Heart left ventricle (tissue), 13 donors: ENCODE measurements at regions not wholly inside any gene's neighbourhood (a gene's known extent, or its start where the extent isn't known, plus 50 kb on each side); places are given as distances from the start of the nearest gene placed in this dataset.

Experiments used
- POLR2A ChIP-seq, 2 donors: fragments of 450-650 bp; IDR thresholded peaks; one replicate each; pipeline ENCODE4 v1.6.1; 2017; ENCODE audit warnings: antibody characterized with exemption in 2 of 2, mild to moderate bottlenecking in 2 of 2, moderate library complexity in 2 of 2
- TF ChIP-seq, protein P1 (sequence below), 12 donors: fragments of 200-600 bp; sonication (generic) in 4 of 12; IDR thresholded peaks; one replicate each; pipeline versions ENCODE4 v1.5.0 to v1.8.0; 2018 to 2022; ENCODE audit warnings: antibody characterized with exemption in 12 of 12, mild to moderate bottlenecking in 5 of 12
- donor health status: ischemic (EF 13 %, LVEDD 7.1; RV severe dilation, severe dysfunction).
- donor health status: DM: no; HTN: yes; CAD: no.
- donor health status: DM: no; HTN: no; CAD: no.
- donor health status: ischemic (EF 25% LVEDD 6.9; RV normal size, moderate dysfunction).
- donor health status: ischemic (EF 25% LVEDD 5.7; RV mildly dilated, moderate dysfunction).
- donor health status: ischemic (EF 35%, LVEDD 5.7; RV mildly dilated, moderate dysfunction).
- donor health status: nonischemic (EF 11% LVEDD 7.7; RV severe dilation, severe dysfunction).
- donor health status: DM: yes; HTN: yes; CAD: no.
- donor health status: PGD.
- donor health status: ischemic (EF 29% LVEDD 5.4; RV normal size, mild dysfunction).
- donor health status: nonischemic (EF 23%, LVEDD 6.1; RV moderate dilation, normal function).

- no peak for TF ChIP-seq POLR2A (IDR thresholded peaks at IDR 0.05)
- TF ChIP-seq, protein P1, sequence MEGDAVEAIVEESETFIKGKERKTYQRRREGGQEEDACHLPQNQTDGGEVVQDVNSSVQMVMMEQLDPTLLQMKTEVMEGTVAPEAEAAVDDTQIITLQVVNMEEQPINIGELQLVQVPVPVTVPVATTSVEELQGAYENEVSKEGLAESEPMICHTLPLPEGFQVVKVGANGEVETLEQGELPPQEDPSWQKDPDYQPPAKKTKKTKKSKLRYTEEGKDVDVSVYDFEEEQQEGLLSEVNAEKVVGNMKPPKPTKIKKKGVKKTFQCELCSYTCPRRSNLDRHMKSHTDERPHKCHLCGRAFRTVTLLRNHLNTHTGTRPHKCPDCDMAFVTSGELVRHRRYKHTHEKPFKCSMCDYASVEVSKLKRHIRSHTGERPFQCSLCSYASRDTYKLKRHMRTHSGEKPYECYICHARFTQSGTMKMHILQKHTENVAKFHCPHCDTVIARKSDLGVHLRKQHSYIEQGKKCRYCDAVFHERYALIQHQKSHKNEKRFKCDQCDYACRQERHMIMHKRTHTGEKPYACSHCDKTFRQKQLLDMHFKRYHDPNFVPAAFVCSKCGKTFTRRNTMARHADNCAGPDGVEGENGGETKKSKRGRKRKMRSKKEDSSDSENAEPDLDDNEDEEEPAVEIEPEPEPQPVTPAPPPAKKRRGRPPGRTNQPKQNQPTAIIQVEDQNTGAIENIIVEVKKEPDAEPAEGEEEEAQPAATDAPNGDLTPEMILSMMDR (IDR thresholded peaks at IDR 0.05): no peak
These were observed 252.0 kb downstream of the CTTN start for GRCh38 chr11:70650075-70650909.
